ENCODE measurements at regions not wholly inside any gene's neighbourhood (a gene's known extent, or its start where the extent isn't known, plus 50 kb on each side); places are given as distances from the start of the nearest gene placed in this dataset.

GRCh38 chr2:161090411-161090810 lies 69.8 kb upstream of the TANK start:
- TF ChIP-seq CTCF (conservative IDR thresholded peaks at IDR 0.05; ENCODE audit: low read length) = no peak
- TF ChIP-seq EZH2phosphoT487 (IDR thresholded peaks at IDR 0.05; ENCODE audit: borderline replicate concordance) = no peak

Measured in Loucy (cell line).